ENCODE measurements at regions not wholly inside any gene's neighbourhood (a gene's known extent, or its start where the extent isn't known, plus 50 kb on each side); places are given as distances from the start of the nearest gene placed in this dataset.

DNA sequence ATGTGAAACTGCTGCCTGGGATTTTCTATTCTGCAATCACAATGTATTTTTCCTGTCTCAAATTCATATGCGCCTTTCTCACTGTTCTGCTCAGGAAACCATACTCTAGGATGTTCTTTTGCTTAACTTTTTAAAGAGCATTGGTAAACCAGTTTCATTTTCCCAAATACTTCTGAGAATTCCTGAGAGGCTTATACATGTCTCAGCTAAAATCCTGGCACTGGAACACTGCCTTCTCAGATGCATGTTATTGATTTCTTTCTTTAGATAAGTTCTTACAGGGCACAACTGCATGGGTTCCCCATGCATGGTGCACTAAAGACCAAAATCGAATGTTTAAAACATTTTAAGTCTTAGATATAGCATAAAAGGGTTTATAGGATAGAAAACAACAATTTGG, 178.3 kb upstream of the PLSCR5 start:
- TF ChIP-seq SMAD3 (CRISPR knock-in tag; IDR thresholded peaks at IDR 0.05; ENCODE audit: borderline replicate concordance), result no peak
- no peak for TF ChIP-seq SP1 (CRISPR knock-in tag; conservative IDR thresholded peaks at IDR 0.05)
- TF ChIP-seq, protein P1, sequence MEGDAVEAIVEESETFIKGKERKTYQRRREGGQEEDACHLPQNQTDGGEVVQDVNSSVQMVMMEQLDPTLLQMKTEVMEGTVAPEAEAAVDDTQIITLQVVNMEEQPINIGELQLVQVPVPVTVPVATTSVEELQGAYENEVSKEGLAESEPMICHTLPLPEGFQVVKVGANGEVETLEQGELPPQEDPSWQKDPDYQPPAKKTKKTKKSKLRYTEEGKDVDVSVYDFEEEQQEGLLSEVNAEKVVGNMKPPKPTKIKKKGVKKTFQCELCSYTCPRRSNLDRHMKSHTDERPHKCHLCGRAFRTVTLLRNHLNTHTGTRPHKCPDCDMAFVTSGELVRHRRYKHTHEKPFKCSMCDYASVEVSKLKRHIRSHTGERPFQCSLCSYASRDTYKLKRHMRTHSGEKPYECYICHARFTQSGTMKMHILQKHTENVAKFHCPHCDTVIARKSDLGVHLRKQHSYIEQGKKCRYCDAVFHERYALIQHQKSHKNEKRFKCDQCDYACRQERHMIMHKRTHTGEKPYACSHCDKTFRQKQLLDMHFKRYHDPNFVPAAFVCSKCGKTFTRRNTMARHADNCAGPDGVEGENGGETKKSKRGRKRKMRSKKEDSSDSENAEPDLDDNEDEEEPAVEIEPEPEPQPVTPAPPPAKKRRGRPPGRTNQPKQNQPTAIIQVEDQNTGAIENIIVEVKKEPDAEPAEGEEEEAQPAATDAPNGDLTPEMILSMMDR (IDR thresholded peaks at IDR 0.05), result no peak
- TF ChIP-seq FOXJ3 (CRISPR knock-in tag; IDR thresholded peaks at IDR 0.05; ENCODE audit: borderline replicate concordance), result no peak
- no peak for TF ChIP-seq TEAD4 (CRISPR knock-in tag; IDR thresholded peaks at IDR 0.05)
- no peak for TF ChIP-seq TEAD1 (CRISPR knock-in tag; IDR thresholded peaks at IDR 0.05)
- TF ChIP-seq, protein P2, sequence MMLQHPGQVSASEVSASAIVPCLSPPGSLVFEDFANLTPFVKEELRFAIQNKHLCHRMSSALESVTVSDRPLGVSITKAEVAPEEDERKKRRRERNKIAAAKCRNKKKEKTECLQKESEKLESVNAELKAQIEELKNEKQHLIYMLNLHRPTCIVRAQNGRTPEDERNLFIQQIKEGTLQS (CRISPR knock-in tag; conservative IDR thresholded peaks at IDR 0.05), result no peak
- TF ChIP-seq NR2C2 (CRISPR knock-in tag; IDR thresholded peaks at IDR 0.05), result no peak
- TF ChIP-seq RELA (CRISPR knock-in tag; IDR thresholded peaks at IDR 0.05; ENCODE audit: borderline replicate concordance), result no peak

All from WTC11 (cell line).